ENCODE measurements at regions not wholly inside any gene's neighbourhood (a gene's known extent, or its start where the extent isn't known, plus 50 kb on each side); places are given as distances from the start of the nearest gene placed in this dataset.

GRCh38 chr3:124617177-124617576 lies 113.1 kb upstream of the UMPS start:
- Histone ChIP-seq H3K27me3 (ENCODE audit: insufficient read depth, poor library complexity, severe bottlenecking) (no peaks in the 10 kb centered on the region), H3K4me3 (replicated peaks; ENCODE audit: insufficient read depth, low read length) (no peak overlapping the region), H3K27ac (replicated peaks) (no peak overlapping the region)
- no peak for DNase-seq (ENCODE audit: low read depth in 1 of 2, low spot score in 1 of 2)
- TF ChIP-seq POLR2AphosphoS5 (IDR thresholded peaks at IDR 0.05; ENCODE audit: low read depth) (no peak), GABPA (IDR thresholded peaks at IDR 0.05; ENCODE audit: low read depth) (no peak), SPI1 (IDR thresholded peaks at IDR 0.05; ENCODE audit: borderline replicate concordance, low read depth) (no peak)
- TF ChIP-seq, protein P1, sequence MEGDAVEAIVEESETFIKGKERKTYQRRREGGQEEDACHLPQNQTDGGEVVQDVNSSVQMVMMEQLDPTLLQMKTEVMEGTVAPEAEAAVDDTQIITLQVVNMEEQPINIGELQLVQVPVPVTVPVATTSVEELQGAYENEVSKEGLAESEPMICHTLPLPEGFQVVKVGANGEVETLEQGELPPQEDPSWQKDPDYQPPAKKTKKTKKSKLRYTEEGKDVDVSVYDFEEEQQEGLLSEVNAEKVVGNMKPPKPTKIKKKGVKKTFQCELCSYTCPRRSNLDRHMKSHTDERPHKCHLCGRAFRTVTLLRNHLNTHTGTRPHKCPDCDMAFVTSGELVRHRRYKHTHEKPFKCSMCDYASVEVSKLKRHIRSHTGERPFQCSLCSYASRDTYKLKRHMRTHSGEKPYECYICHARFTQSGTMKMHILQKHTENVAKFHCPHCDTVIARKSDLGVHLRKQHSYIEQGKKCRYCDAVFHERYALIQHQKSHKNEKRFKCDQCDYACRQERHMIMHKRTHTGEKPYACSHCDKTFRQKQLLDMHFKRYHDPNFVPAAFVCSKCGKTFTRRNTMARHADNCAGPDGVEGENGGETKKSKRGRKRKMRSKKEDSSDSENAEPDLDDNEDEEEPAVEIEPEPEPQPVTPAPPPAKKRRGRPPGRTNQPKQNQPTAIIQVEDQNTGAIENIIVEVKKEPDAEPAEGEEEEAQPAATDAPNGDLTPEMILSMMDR (IDR thresholded peaks at IDR 0.05; ENCODE audit: insufficient read depth, low read length), result no peak
- TF ChIP-seq, protein P2, sequence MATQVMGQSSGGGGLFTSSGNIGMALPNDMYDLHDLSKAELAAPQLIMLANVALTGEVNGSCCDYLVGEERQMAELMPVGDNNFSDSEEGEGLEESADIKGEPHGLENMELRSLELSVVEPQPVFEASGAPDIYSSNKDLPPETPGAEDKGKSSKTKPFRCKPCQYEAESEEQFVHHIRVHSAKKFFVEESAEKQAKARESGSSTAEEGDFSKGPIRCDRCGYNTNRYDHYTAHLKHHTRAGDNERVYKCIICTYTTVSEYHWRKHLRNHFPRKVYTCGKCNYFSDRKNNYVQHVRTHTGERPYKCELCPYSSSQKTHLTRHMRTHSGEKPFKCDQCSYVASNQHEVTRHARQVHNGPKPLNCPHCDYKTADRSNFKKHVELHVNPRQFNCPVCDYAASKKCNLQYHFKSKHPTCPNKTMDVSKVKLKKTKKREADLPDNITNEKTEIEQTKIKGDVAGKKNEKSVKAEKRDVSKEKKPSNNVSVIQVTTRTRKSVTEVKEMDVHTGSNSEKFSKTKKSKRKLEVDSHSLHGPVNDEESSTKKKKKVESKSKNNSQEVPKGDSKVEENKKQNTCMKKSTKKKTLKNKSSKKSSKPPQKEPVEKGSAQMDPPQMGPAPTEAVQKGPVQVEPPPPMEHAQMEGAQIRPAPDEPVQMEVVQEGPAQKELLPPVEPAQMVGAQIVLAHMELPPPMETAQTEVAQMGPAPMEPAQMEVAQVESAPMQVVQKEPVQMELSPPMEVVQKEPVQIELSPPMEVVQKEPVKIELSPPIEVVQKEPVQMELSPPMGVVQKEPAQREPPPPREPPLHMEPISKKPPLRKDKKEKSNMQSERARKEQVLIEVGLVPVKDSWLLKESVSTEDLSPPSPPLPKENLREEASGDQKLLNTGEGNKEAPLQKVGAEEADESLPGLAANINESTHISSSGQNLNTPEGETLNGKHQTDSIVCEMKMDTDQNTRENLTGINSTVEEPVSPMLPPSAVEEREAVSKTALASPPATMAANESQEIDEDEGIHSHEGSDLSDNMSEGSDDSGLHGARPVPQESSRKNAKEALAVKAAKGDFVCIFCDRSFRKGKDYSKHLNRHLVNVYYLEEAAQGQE (IDR thresholded peaks at IDR 0.05; ENCODE audit: insufficient replicate concordance, low read depth), result no peak

- H3K27me3 ChIP-seq (ENCODE audit: insufficient read depth, poor library complexity, severe bottlenecking), result no peaks in the 10 kb centered on the region
- no peak overlapping the region for H3K27ac ChIP-seq (replicated peaks)
- no peak for DNase-seq (ENCODE audit: low read depth in 1 of 2, low spot score in 1 of 2)
- H3K4me3 ChIP-seq (replicated peaks; ENCODE audit: insufficient read depth, low read length), result no peak overlapping the region
- TF ChIP-seq GABPA (IDR thresholded peaks at IDR 0.05; ENCODE audit: low read depth), result no peak
- TF ChIP-seq, protein P1 (IDR thresholded peaks at IDR 0.05; ENCODE audit: insufficient read depth, low read length), result no peak
- no peak for TF ChIP-seq POLR2AphosphoS5 (IDR thresholded peaks at IDR 0.05; ENCODE audit: low read depth)
- no peak for TF ChIP-seq SPI1 (IDR thresholded peaks at IDR 0.05; ENCODE audit: borderline replicate concordance, low read depth)
- TF ChIP-seq, protein P2 (IDR thresholded peaks at IDR 0.05; ENCODE audit: insufficient replicate concordance, low read depth), result no peak
These were observed 110.2 kb upstream of the UMPS start for GRCh38 chr3:124619887-124620599.

GRCh38 chr3:124620600-124621063 lies 109.6 kb upstream of the UMPS start:
- no peak overlapping the region for H3K4me3 ChIP-seq (replicated peaks; ENCODE audit: insufficient read depth, low read length)
- peak in 1 of 2 experiments; percentile 59 for DNase-seq (ENCODE audit: low read depth in 1 of 2, low spot score in 1 of 2)
- no peaks in the 10 kb centered on the region for H3K27me3 ChIP-seq (ENCODE audit: insufficient read depth, poor library complexity, severe bottlenecking)
- no peak overlapping the region for H3K27ac ChIP-seq (replicated peaks)
- TF ChIP-seq, protein P1 (IDR thresholded peaks at IDR 0.05; ENCODE audit: insufficient read depth, low read length), result no peak
- TF ChIP-seq GABPA (IDR thresholded peaks at IDR 0.05; ENCODE audit: low read depth) (no peak), POLR2AphosphoS5 (IDR thresholded peaks at IDR 0.05; ENCODE audit: low read depth) (no peak), SPI1 (IDR thresholded peaks at IDR 0.05; ENCODE audit: borderline replicate concordance, low read depth) (peak; percentile 81; the same call in 1 of the 2 replicates)
- TF ChIP-seq, protein P2 (IDR thresholded peaks at IDR 0.05; ENCODE audit: insufficient replicate concordance, low read depth), result no peak
